C4-2B (cell line): ENCODE measurements at regions not wholly inside any gene's neighbourhood (a gene's known extent, or its start where the extent isn't known, plus 50 kb on each side); places are given as distances from the start of the nearest gene placed in this dataset.

Source experiments
- H3K27ac ChIP-seq: fragments of 450-650 bp; 2 replicates; pipeline ENCODE4 v1.5.1; 2017
- ZFX ChIP-seq: fragments of 450-650 bp; IDR thresholded peaks from 2 replicates; pipeline ENCODE4 v1.6.1; 2017
- TF ChIP-seq, protein P1 (sequence below): fragments of 450-650 bp; conservative IDR thresholded peaks from 2 replicates; pipeline ENCODE4 v1.5.1; 2017; ENCODE audit warnings: mild to moderate bottlenecking

DNA sequence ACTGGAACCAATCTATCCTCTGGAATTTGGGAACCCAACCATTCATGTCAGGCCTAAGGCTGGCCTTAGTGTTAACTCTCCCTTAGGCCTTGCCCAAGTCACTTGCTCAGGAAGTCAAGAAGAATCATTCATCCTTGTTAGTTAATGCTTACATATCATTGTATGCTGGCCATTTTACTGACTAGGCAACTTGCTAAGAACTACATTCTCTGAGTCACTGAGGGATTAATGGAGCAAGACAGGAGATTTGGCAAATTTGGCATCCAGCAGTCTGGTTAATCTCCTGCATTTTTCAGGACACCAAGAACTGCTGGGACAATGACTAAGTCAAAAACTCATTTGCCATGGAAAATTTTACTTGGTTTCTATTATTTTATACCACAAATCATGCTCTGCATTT is 115.8 kb upstream of the DDIT4L start:
- TF ChIP-seq, protein P1, sequence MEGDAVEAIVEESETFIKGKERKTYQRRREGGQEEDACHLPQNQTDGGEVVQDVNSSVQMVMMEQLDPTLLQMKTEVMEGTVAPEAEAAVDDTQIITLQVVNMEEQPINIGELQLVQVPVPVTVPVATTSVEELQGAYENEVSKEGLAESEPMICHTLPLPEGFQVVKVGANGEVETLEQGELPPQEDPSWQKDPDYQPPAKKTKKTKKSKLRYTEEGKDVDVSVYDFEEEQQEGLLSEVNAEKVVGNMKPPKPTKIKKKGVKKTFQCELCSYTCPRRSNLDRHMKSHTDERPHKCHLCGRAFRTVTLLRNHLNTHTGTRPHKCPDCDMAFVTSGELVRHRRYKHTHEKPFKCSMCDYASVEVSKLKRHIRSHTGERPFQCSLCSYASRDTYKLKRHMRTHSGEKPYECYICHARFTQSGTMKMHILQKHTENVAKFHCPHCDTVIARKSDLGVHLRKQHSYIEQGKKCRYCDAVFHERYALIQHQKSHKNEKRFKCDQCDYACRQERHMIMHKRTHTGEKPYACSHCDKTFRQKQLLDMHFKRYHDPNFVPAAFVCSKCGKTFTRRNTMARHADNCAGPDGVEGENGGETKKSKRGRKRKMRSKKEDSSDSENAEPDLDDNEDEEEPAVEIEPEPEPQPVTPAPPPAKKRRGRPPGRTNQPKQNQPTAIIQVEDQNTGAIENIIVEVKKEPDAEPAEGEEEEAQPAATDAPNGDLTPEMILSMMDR = no peak
- no peak for TF ChIP-seq ZFX
- no peak overlapping the region for H3K27ac ChIP-seq

DNA sequence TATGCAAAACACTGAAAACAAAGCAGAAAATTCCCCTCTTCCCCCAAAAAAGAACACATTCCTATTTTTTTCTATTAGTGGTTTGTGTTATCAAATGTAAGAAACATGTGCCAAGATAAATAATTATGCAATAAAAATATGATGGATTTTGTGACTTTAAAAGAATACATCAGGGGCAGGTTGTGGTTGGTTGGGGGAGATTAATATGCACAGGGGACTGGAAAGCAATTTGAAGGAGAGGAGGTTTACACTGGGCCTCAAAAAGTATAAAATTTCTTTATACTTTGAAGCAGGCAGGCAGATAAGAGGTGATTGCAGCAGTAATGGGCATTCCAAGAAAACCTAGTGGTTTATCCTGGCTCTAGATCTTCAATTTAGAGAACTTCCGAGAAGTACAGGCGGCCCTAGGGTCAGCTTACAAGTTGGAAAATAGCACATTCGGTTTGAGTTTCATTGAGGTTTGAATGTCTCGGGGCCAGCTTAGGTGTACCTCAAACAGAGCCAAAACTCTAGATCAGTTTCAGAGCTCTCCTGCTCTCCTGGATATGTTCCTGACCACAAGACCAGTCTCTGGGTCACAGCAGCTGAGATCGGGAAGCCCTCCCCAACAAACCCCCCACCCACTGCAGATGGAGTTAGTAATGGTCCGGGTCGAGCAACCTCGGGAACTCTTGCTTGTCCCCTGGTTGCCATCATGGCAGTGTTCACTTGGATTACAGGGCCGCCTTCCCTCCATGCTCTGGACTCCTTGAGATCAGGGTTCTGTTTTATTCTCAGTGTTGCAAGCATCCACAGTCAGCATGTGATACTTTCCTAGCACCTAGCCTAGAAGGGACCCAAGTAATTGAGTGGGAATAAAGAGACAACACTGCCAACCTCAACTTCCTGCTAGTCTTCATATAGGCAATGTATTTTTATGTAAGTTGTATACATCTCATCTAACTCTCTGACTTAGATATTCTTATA is 112.1 kb upstream of the DDIT4L start:
- TF ChIP-seq ZFX = no peak
- TF ChIP-seq, protein P1 = no peak
- H3K27ac ChIP-seq = no peak overlapping the region

DNA sequence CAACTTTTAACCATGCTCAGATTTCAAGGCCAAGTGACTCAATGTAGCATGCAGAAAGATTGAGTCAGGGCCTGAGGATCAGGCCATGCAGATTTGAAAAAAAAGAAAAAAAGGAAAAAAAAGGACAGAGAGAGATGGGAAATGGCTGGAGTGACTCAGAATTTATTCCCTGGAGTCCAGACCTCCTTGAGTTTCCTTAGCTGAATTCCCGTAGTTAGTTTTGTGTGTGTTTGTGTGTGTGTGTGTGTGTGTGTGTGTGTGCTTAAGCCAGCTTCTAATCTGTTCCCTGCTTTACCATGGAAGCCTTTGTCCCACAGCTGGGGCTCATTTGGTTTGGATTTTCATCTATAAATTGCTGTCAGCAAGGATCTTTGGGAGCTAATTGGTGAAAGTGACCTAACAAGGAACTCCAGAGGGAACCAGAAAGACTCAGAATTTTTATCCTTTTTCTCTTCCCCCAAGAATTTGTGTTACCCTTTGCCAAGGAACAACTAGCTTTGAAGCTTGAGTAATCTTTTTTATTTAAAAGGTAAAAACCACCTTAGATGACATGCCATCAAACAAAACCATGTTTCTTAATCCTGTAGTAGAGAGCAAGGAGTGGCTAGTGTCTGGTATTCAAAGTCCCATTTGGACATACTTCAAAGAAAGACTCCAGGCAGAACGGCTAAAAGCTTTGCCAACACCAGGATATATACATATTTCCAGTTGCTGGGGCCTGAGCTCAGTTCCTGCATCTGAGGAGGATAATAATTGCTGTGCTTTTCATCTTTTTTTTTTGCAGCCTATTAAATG is 109.0 kb upstream of the DDIT4L start:
- TF ChIP-seq, protein P1 = no peak
- TF ChIP-seq ZFX = no peak
- H3K27ac ChIP-seq = no peak overlapping the region

DNA sequence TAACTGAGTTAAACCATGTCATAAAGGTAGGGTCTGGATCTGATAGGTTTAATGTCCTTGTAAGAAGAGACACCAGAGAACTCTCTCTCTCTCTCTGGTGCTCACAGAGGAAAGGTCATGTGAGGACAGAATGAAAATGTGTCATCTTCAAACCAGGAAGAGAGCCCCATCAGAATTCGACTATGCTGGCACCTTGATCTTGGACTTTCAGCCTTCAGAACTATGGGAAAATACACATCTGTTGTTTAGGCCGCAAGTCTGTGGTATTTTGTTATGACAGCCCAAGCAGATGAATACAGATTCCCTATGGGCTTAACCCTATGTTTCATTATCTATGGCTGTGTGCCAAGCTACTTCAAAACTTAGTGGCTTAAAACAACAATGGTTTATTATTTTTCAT is 105.5 kb upstream of the DDIT4L start:
- TF ChIP-seq, protein P1 = no peak
- no peak for TF ChIP-seq ZFX
- H3K27ac ChIP-seq = no peak overlapping the region

DNA sequence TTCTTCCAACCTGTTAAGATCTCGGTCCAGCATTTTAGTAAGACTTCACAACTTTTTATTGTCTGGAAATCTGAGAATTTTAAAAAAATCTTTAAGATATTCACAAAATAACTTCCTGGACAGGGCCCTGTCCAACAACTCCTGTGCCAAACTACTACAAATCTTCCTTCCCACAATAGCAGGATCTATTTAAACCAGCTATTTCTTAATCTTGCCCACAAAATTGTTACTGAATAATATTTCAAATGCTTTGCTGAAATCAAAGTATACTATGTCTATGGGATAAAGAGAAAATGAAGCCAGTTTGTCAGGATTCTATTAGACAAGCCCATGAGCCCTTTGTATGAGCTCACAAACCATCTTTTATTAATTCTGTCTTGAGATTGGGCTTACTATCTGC is 104.1 kb upstream of the DDIT4L start:
- H3K27ac ChIP-seq = no peak overlapping the region
- TF ChIP-seq ZFX = no peak
- TF ChIP-seq, protein P1 = no peak

DNA sequence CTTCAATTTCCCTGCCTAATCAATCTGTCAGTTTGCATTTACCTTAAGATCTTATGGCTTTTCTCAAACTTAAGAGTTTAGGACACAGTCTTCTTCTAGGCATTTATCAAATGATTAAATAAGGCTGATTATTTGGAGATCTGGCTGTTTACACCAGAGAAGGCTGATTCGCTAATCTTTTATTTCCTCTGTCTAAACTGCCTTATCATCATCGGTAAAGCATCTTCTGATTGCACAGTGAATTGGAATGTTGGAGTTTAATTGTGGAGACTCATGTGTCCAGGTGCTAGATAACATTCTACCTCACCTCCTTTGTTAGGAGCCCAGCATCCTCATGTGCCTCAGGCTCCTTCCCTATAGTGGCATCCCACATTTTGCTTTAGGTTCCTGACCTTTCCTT is 100.3 kb upstream of the DDIT4L start:
- TF ChIP-seq, protein P1 = no peak
- TF ChIP-seq ZFX = no peak
- H3K27ac ChIP-seq = no peak overlapping the region

DNA sequence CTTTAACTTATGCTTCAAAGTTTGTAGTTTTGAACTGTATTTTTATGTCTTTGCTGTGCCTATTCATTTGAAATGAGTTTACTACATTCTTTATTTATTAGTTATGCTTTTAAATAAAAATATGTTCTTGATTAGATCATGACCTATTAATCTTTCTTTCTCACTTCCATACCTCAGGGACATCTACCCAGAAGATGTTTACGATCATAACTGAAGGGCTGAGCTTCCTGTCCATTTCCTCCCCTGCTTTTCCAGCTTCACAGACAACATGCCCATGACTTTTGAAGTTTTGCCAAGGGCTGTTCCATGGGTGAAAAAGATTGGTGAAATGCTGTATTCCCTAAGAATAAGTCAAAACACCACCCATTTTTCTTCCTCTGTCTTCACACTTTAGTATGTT is 99.7 kb upstream of the DDIT4L start:
- H3K27ac ChIP-seq = no peak overlapping the region
- TF ChIP-seq, protein P1 = no peak
- no peak for TF ChIP-seq ZFX
